Heart right ventricle (tissue), 16 donors: ENCODE measurements at regions not wholly inside any gene's neighbourhood (a gene's known extent, or its start where the extent isn't known, plus 50 kb on each side); places are given as distances from the start of the nearest gene placed in this dataset.

Experiments used
- ATAC-seq, 8 donors: fragments of 200-7000 bp; cut with Tn5 transposase; one replicate each; pipeline ENCODE4 v1.9.1; 2020; ENCODE audit warnings: mild to moderate bottlenecking in 8 of 8, moderate library complexity in 8 of 8, moderate number of reproducible peaks in 1 of 8
- DNase-seq, 2 donors: peaks; one replicate each; pipeline ENCODE4 v3.0.0-alpha.2; 2020
- H3K27ac ChIP-seq, 10 donors: fragments of 200-600 bp; sonication (generic) in 2 of 10; one replicate each; pipeline versions ENCODE4 v1.5.0 to v1.8.0; 2020 to 2022; ENCODE audit warnings: mild to moderate bottlenecking in 3 of 10
- H3K27me3 ChIP-seq, 7 donors: fragments of 200-600 bp; one replicate each; pipeline ENCODE4 v1.8.0; 2021 to 2022; ENCODE audit warnings: mild to moderate bottlenecking in 2 of 7
- H3K36me3 ChIP-seq, 9 donors: fragments of 200-600 bp; sonication (generic) in 1 of 9; one replicate each; pipeline versions ENCODE4 v1.5.0 to v1.8.0; 2020 to 2022; ENCODE audit warnings: mild to moderate bottlenecking in 2 of 9
- H3K4me1 ChIP-seq, 9 donors: fragments of 200-600 bp; sonication (generic) in 1 of 9; one replicate each; pipeline versions ENCODE4 v1.5.0 to v1.8.0; 2020 to 2022; ENCODE audit warnings: mild to moderate bottlenecking in 4 of 9
- H3K4me3 ChIP-seq, 10 donors: fragments of 200-600 bp; sonication (generic) in 2 of 10; one replicate each; pipeline versions ENCODE4 v1.5.0 to v1.8.0; 2020 to 2022; ENCODE audit warnings: mild to moderate bottlenecking in 7 of 10, moderate library complexity in 2 of 10
- H3K9me3 ChIP-seq, 11 donors: fragments of 200-600 bp in 10 of 11; sonication (generic) in 2 of 11; one replicate each; pipeline versions ENCODE4 v1.5.0 to v1.8.0; 2013 to 2022; ENCODE audit warnings: mild to moderate bottlenecking in 2 of 11, control low read depth in 1 of 11, moderate library complexity in 1 of 11
- CTCF ChIP-seq, 9 donors: fragments of 200-600 bp; sonication (generic) in 2 of 9; IDR thresholded peaks; one replicate each; pipeline versions ENCODE4 v1.5.0 to v1.8.0; 2021 to 2022; ENCODE audit warnings: antibody characterized with exemption in 9 of 9, mild to moderate bottlenecking in 5 of 9, moderate library complexity in 1 of 9
- WGBS, 2 donors: extraction: QIAGEN DNeasy Blood & Tissue Kit; methylation state at CpG; one replicate each; pipeline ENCODE4 v1.1.7; 2013; ENCODE audit warnings: inconsistent platforms in 1 of 2; 5-methylcytosine and 5-hydroxymethylcytosine counted together
- intact Hi-C, 10 donors: fragments of 100-400 bp; cut with DNase I; formaldehyde crosslinking; loops; one replicate each; pipeline versions ENCODE4 v1.11.1 to v1.14.2; 2022
- donor health status: Arrhythmogenic right ventricular cardiomyopathy.
- donor health status: ischemic (EF 13 %, LVEDD 7.1; RV severe dilation, severe dysfunction).
- donor health status: healthy with polysubstance abuse.
- donor health status: DM: no; HTN: yes; CAD: no.
- donor health status: DM: no; HTN: no; CAD: no.
- donor health status: ischemic (EF 25% LVEDD 6.9; RV normal size, moderate dysfunction).
- donor health status: ischemic (EF 25% LVEDD 5.7; RV mildly dilated, moderate dysfunction).
- donor health status: healthy.
- donor health status: DM: yes; HTN: yes; CAD: no.
- donor health status: Ischemic cardiomyopathy.
- donor health status: ischemic (EF 35%, LVEDD 5.7; RV mildly dilated, moderate dysfunction).
- donor health status: nonischemic (EF 11% LVEDD 7.7; RV severe dilation, severe dysfunction).
- donor health status: DM: yes; HTN: yes; CAD: no.
- donor health status: PGD.
- donor health status: ischemic (EF 29% LVEDD 5.4; RV normal size, mild dysfunction).
- donor health status: nonischemic (EF 23%, LVEDD 6.1; RV moderate dilation, normal function).

GRCh38 chr15:95134431-95135110 lies 903.2 kb downstream of the MCTP2 start:
- no peaks in the 10 kb centered on the region for H3K9me3 ChIP-seq
- no peak for ATAC-seq
- H3K27me3 ChIP-seq, result no peaks in the 10 kb centered on the region
- peaks cover 0 to 18% (median 12%) of the 10 kb centered on the region in 9 donors for H3K4me1 ChIP-seq
- no peaks in the 10 kb centered on the region for H3K36me3 ChIP-seq
- no peak for TF ChIP-seq CTCF (IDR thresholded peaks at IDR 0.05)
- intact Hi-C loops, result loop anchor here in 1 of 10 donors (10.0 kb wide), 1 partner anchor 290 kb away; no protein-coding TSS in a partner anchor
- 38 to 45% methylated on average over 4 of the region's 4 CpGs for WGBS, 2 donors
- no peak for DNase-seq
- no peak overlapping the region for H3K27ac ChIP-seq
- no peak overlapping the region for H3K4me3 ChIP-seq

- TF ChIP-seq CTCF (IDR thresholded peaks at IDR 0.05), result no peak
- intact Hi-C loops, result loop anchor here in 1 of 10 donors (10.0 kb wide), 1 partner anchor 294 kb away; no protein-coding TSS in a partner anchor
Observed at GRCh38 chr15:95138604-95139270, 907.4 kb downstream of the MCTP2 start.

GRCh38 chr15:95141486-95141885 lies 910.1 kb downstream of the MCTP2 start:
- 82 to 86% methylated on average over 2 of the region's 2 CpGs for WGBS, 2 donors
- intact Hi-C loops, result no loop called here
- TF ChIP-seq CTCF (IDR thresholded peaks at IDR 0.05), result no peak

More at GRCh38 chr15:95138604-95139270, 907.4 kb downstream of the MCTP2 start:
- H3K9me3 ChIP-seq, result no peaks in the 10 kb centered on the region
- H3K4me3 ChIP-seq, result no peak overlapping the region
- no peaks in the 10 kb centered on the region for H3K4me1 ChIP-seq
- DNase-seq (no peak), ATAC-seq (no peak)
- H3K27me3 ChIP-seq, result no peaks in the 10 kb centered on the region
- 97 to 98% methylated on average over 3 of the region's 3 CpGs for WGBS, 2 donors
- H3K27ac ChIP-seq, result no peak overlapping the region
- no peaks in the 10 kb centered on the region for H3K36me3 ChIP-seq

GRCh38 chr15:95142531-95142930 lies 911.2 kb downstream of the MCTP2 start:
- no peak for TF ChIP-seq CTCF (IDR thresholded peaks at IDR 0.05)
- no peaks in the 10 kb centered on the region for H3K36me3 ChIP-seq
- no peaks in the 10 kb centered on the region for H3K27me3 ChIP-seq
- 97 to 98% methylated on average over 1 of the region's 1 CpG for WGBS, 2 donors
- H3K27ac ChIP-seq, result no peak overlapping the region
- DNase-seq, result no peak
- intact Hi-C loops, result no loop called here
- no peak overlapping the region for H3K4me3 ChIP-seq
- H3K4me1 ChIP-seq, result no peaks in the 10 kb centered on the region
- ATAC-seq, result no peak
- no peaks in the 10 kb centered on the region for H3K9me3 ChIP-seq

More at GRCh38 chr15:95141486-95141885, 910.1 kb downstream of the MCTP2 start:
- no peaks in the 10 kb centered on the region for H3K36me3 ChIP-seq
- no peaks in the 10 kb centered on the region for H3K27me3 ChIP-seq
- no peak overlapping the region for H3K4me3 ChIP-seq
- no peak overlapping the region for H3K27ac ChIP-seq
- no peak for ATAC-seq
- no peaks in the 10 kb centered on the region for H3K4me1 ChIP-seq
- H3K9me3 ChIP-seq, result no peaks in the 10 kb centered on the region
- no peak for DNase-seq
